Fibroblast of lung (primary cell): ENCODE measurements at regions not wholly inside any gene's neighbourhood (a gene's known extent, or its start where the extent isn't known, plus 50 kb on each side); places are given as distances from the start of the nearest gene placed in this dataset.

Source experiments
- DNase-seq, 2 donors: peaks; one replicate each; pipeline versions ENCODE4 v3.0.0 to v3.0.0-alpha.2; 2010; ENCODE audit warnings: low read depth in 2 of 2
- H2AFZ ChIP-seq: 2 replicates; pipeline ENCODE4 v1.5.1; 2012; ENCODE audit warnings: low read length, control low read depth, inconsistent platforms
- H3K27ac ChIP-seq: 2 replicates; pipeline ENCODE4 v1.5.1; 2011; ENCODE audit warnings: low read length, control low read depth; ENCODE audit not compliant: insufficient read depth
- H3K27me3 ChIP-seq: 2 replicates; pipeline ENCODE4 v1.5.1; 2011; ENCODE audit warnings: mild to moderate bottlenecking, low read length; ENCODE audit not compliant: control insufficient read depth, insufficient read depth
- H3K36me3 ChIP-seq: 2 replicates; pipeline ENCODE4 v1.5.1; 2011; ENCODE audit warnings: low read length; ENCODE audit not compliant: control insufficient read depth, insufficient read depth
- H3K4me1 ChIP-seq: 2 replicates; pipeline ENCODE4 v1.5.1; 2011; ENCODE audit warnings: low read length; ENCODE audit not compliant: control insufficient read depth, insufficient read depth; ENCODE audit errors: extremely low read depth
- H3K4me2 ChIP-seq: 2 replicates; pipeline ENCODE4 v1.5.1; 2011; ENCODE audit warnings: low read length, control low read depth; ENCODE audit not compliant: insufficient read depth; ENCODE audit errors: extremely low read depth
- H3K4me3 ChIP-seq, 4 experiments: fragments of 200-600 bp in 1 of 4; sonication (generic) in 1 of 4; replicated peaks in 1 of 4; 2 replicates each; pipeline ENCODE4 v1.5.1; 2011 to 2016; ENCODE audit warnings: low read length in 4 of 4, low read depth in 3 of 4, mild to moderate bottlenecking in 3 of 4, control low read depth in 2 of 4, inconsistent platforms in 1 of 4, mixed read lengths in 1 of 4; ENCODE audit not compliant: insufficient read depth in 1 of 4; ENCODE audit errors: control extremely low read depth in 1 of 4
- H3K79me2 ChIP-seq: 2 replicates; pipeline ENCODE4 v1.5.1; 2012; ENCODE audit warnings: mild to moderate bottlenecking, low read length, inconsistent platforms; ENCODE audit not compliant: control insufficient read depth, insufficient read depth
- H3K9ac ChIP-seq: 2 replicates; pipeline ENCODE4 v1.5.1; 2011; ENCODE audit warnings: mild to moderate bottlenecking, low read length, control low read depth; ENCODE audit not compliant: insufficient read depth
- H3K9me3 ChIP-seq: 2 replicates; pipeline ENCODE4 v1.5.1; 2012; ENCODE audit warnings: low read depth, low read length; ENCODE audit not compliant: control insufficient read depth, insufficient read depth
- H4K20me1 ChIP-seq: 2 replicates; pipeline ENCODE4 v1.5.1; 2011; ENCODE audit warnings: low read length; ENCODE audit not compliant: control insufficient read depth, insufficient read depth; ENCODE audit errors: extremely low read depth
- EZH2 ChIP-seq: IDR thresholded peaks from 2 replicates; pipeline ENCODE4 v1.5.1; 2012; ENCODE audit warnings: low read length, control low read depth, mild to moderate bottlenecking; ENCODE audit errors: missing control alignments
- TF ChIP-seq, protein P1 (sequence below), 2 donors: IDR thresholded peaks in 1 of 2; conservative IDR thresholded peaks in 1 of 2; 1 replicate in 1 of 2; 2 replicates in 1 of 2; pipeline ENCODE4 v1.5.1; 2011 to 2012; ENCODE audit warnings: low read length in 2 of 2, control low read depth in 1 of 2, inconsistent platforms in 1 of 2, low read depth in 1 of 2, mild to moderate bottlenecking in 1 of 2

DNA sequence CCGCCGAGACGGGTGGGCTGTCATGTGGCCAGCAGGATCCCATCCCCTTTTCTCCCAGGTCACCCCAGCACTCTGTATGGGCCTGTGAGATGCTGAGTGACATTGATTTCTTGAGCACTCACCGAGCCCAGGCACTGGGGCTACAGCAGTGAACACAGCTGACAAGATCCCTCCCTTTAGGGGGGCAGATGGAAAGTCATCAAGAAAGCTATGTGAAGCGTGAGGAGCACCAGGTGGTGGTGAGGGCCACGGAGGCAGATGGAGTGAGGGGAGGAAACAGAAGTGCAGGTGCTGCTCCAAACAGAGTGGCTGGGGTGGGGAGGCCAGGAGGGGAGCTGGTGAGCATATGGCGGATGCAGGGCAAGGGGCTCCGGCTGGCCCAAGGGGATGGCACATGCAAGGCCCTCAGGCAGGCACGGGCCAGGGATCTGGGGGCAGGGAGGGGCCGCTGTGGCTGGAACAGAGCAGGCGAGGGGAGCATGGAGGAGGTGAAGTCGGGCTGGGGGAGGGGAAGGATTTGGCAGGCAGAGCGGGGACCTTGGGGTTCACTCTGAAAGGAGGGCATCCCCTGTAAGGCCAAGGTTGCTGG is 184.0 kb downstream of the BMP7 start:
- Histone ChIP-seq H3K4me3 (no peak overlapping the region), H3K9ac (no peak overlapping the region), H2AFZ (no peak overlapping the region), H3K36me3 (no peaks in the 10 kb centered on the region), H3K4me1 (no peaks in the 10 kb centered on the region), H3K27me3 (no peaks in the 10 kb centered on the region), H3K27ac (no peak overlapping the region), H3K79me2 (no peaks in the 10 kb centered on the region), H3K4me2 (no peak overlapping the region), H3K9me3 (peaks cover 2% of the 10 kb centered on the region), H4K20me1 (no peaks in the 10 kb centered on the region)
- no peak for DNase-seq
- TF ChIP-seq EZH2 = no peak
- TF ChIP-seq, protein P1, sequence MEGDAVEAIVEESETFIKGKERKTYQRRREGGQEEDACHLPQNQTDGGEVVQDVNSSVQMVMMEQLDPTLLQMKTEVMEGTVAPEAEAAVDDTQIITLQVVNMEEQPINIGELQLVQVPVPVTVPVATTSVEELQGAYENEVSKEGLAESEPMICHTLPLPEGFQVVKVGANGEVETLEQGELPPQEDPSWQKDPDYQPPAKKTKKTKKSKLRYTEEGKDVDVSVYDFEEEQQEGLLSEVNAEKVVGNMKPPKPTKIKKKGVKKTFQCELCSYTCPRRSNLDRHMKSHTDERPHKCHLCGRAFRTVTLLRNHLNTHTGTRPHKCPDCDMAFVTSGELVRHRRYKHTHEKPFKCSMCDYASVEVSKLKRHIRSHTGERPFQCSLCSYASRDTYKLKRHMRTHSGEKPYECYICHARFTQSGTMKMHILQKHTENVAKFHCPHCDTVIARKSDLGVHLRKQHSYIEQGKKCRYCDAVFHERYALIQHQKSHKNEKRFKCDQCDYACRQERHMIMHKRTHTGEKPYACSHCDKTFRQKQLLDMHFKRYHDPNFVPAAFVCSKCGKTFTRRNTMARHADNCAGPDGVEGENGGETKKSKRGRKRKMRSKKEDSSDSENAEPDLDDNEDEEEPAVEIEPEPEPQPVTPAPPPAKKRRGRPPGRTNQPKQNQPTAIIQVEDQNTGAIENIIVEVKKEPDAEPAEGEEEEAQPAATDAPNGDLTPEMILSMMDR (conservative IDR thresholded peaks at IDR 0.05 in 1 of 2, IDR thresholded peaks at IDR 0.05 in 1 of 2; ENCODE audit: low read depth in 1 of 2, low read length in 2 of 2) = no peak

DNA sequence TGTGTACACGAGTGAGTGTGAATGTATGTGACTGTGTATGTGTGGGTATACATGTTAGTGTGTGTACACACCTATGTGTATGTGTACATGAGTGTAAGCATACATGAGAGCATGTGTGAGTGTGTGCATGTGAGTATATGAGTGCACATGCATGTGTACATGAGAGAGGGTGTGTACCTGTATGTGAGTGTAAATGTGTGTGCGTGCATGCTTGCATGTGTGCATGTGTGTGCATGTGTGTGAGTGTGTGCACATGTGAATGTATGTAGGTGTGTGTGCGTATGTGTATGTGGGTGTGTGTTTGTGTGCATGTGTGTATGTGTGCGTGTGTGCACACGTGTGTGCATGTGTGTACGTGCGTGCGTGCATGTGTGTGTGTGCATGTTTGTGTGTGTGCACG is 183.4 kb downstream of the BMP7 start:
- TF ChIP-seq EZH2 = no peak
- TF ChIP-seq, protein P1 (conservative IDR thresholded peaks at IDR 0.05 in 1 of 2, IDR thresholded peaks at IDR 0.05 in 1 of 2; ENCODE audit: low read depth in 1 of 2, low read length in 2 of 2) = no peak
- no peak overlapping the region for H3K27ac ChIP-seq
- no peak overlapping the region for H2AFZ ChIP-seq
- DNase-seq = no peak
- no peaks in the 10 kb centered on the region for H3K79me2 ChIP-seq
- H3K4me1 ChIP-seq = no peaks in the 10 kb centered on the region
- no peaks in the 10 kb centered on the region for H4K20me1 ChIP-seq
- H3K4me2 ChIP-seq = no peak overlapping the region
- no peaks in the 10 kb centered on the region for H3K36me3 ChIP-seq
- no peak overlapping the region for H3K9ac ChIP-seq
- H3K27me3 ChIP-seq = no peaks in the 10 kb centered on the region
- H3K4me3 ChIP-seq = no peak overlapping the region
- peaks cover 2% of the 10 kb centered on the region for H3K9me3 ChIP-seq

DNA sequence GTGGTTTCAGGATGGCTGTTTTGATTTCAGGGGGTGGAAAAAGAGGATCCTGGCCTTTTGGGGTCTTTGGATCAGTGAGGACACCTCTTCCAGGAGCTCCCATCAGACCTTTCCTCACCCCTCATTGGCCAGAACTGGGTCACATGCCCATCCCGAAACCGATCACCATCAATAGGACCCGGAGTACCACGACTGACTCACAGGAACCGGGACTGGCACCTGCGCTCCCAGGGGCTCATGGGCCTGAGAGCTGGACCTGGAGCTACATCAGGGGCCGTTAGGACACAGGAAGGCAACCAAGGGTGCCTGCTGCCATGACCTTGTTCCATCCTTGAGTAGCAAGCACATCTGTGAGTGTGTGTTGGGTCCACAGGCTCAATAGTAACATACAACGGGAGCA is 180.4 kb downstream of the BMP7 start:
- TF ChIP-seq, protein P1 (conservative IDR thresholded peaks at IDR 0.05 in 1 of 2, IDR thresholded peaks at IDR 0.05 in 1 of 2; ENCODE audit: low read depth in 1 of 2, low read length in 2 of 2) = no peak
- Histone ChIP-seq H4K20me1 (no peaks in the 10 kb centered on the region), H3K79me2 (no peaks in the 10 kb centered on the region), H3K36me3 (no peaks in the 10 kb centered on the region), H3K27ac (no peak overlapping the region), H3K27me3 (no peaks in the 10 kb centered on the region), H3K9me3 (peaks cover 2% of the 10 kb centered on the region), H3K4me3 (no peak overlapping the region), H3K4me2 (no peak overlapping the region), H2AFZ (no peak overlapping the region), H3K9ac (no peak overlapping the region), H3K4me1 (no peaks in the 10 kb centered on the region)
- DNase-seq = no peak
